GM12878 (cell line): ENCODE measurements at regions not wholly inside any gene's neighbourhood (a gene's known extent, or its start where the extent isn't known, plus 50 kb on each side); places are given as distances from the start of the nearest gene placed in this dataset.

Experiments used
- ATAC-seq: fragments of 200-7000 bp; cut with Tn5 transposase; 3 replicates; pipeline ENCODE4 v1.9.1; 2020; ENCODE audit warnings: mild to moderate bottlenecking, moderate library complexity
- BruUV-seq: library from RNA; stranded (reverse); fragments of 400-500 nt; replicated peaks from 2 replicates; lab custom pipeline; 2021; lab: Mats Ljungman, UMichigan
- CTCF ChIA-PET: fragments of 300-600 bp; sonication (Branson Sonifier 250); formaldehyde crosslinking; extraction: SDS; loops from one replicate; lab custom pipeline; 2021; ENCODE audit warnings: inconsistent platforms; lab: Yijun Ruan, JAX
- POLR2A ChIA-PET: fragments of 350-600 bp; formaldehyde crosslinking; extraction: SDS; loops from one replicate; lab custom pipeline; 2021; ENCODE audit warnings: inconsistent platforms; lab: Charles Lee
- RAD21 ChIA-PET: fragments of 300-600 bp; sonication (Branson Sonifier 250); formaldehyde crosslinking; loops from one replicate; lab custom pipeline; 2023; ENCODE audit warnings: antibody characterized with exemption; ENCODE audit not compliant: unreplicated experiment; lab: Charles Lee
- SMC1A ChIA-PET: fragments of 300-600 bp; sonication (Branson Sonifier 250); formaldehyde crosslinking; loops from one replicate; lab custom pipeline; 2023; ENCODE audit not compliant: unreplicated experiment, uncharacterized antibody; lab: Charles Lee
- DNase-seq: peaks from one replicate; pipeline ENCODE4 v3.0.0-alpha.2; 2011; ENCODE audit warnings: low read depth, low spot score
- FAIRE-seq: peaks from 3 replicates; lab custom pipeline; 2011; peaks lifted over from hg19 to GRCh38; lab: Jason Lieb, UNC
- H2AFZ ChIP-seq: 2 replicates; pipeline ENCODE4 v1.6.0; 2011; ENCODE audit warnings: low read depth, low read length, control low read depth; ENCODE audit not compliant: control insufficient read depth
- H3K27ac ChIP-seq: 2 replicates; pipeline ENCODE4 v1.5.1; 2011; ENCODE audit warnings: control low read depth; ENCODE audit not compliant: control insufficient read depth, insufficient read depth
- H3K27me3 ChIP-seq, 2 experiments: replicated peaks in 1 of 2; 2 replicates each; pipeline versions ENCODE4 v1.6.0 to v1.6.1; 2011; ENCODE audit warnings: low read length in 1 of 2; ENCODE audit not compliant: control insufficient read depth in 2 of 2, insufficient read depth in 2 of 2
- H3K36me3 ChIP-seq, 2 experiments: 2 replicates each; pipeline ENCODE4 v1.5.1; 2011; ENCODE audit warnings: low read length in 1 of 2; ENCODE audit not compliant: control insufficient read depth in 2 of 2, insufficient read depth in 2 of 2
- H3K4me1 ChIP-seq: 2 replicates; pipeline ENCODE4 v1.6.1; 2011; ENCODE audit warnings: mild to moderate bottlenecking, low read length, moderate library complexity, mixed read lengths; ENCODE audit not compliant: control insufficient read depth, insufficient read depth
- H3K4me2 ChIP-seq: 2 replicates; pipeline ENCODE4 v1.6.0; 2011; ENCODE audit warnings: control low read depth; ENCODE audit not compliant: control insufficient read depth, insufficient read depth
- H3K4me3 ChIP-seq: fragments of 200-600 bp; sonication (generic); 2 replicates; pipeline ENCODE4 v1.5.1; 2016
- H3K79me2 ChIP-seq: 2 replicates; pipeline ENCODE4 v1.6.0; 2011; ENCODE audit warnings: low read length; ENCODE audit not compliant: control insufficient read depth, insufficient read depth
- H3K9ac ChIP-seq: 2 replicates; pipeline ENCODE4 v1.8.0; 2011; ENCODE audit warnings: low read length, control low read depth, mixed read lengths; ENCODE audit not compliant: control insufficient read depth, insufficient read depth
- H3K9me3 ChIP-seq: replicated peaks from 3 replicates; pipeline ENCODE4 v1.5.1; 2011; ENCODE audit warnings: mild to moderate bottlenecking, low read length; ENCODE audit not compliant: control insufficient read depth, insufficient read depth
- H4K20me1 ChIP-seq: 2 replicates; pipeline ENCODE4 v1.6.0; 2011; ENCODE audit not compliant: control insufficient read depth, insufficient read depth
- CBFB ChIP-seq: IDR thresholded peaks from 2 replicates; pipeline ENCODE4 v1.6.1; 2016; ENCODE audit warnings: antibody characterized with exemption, low read depth
- CHD1 ChIP-seq: IDR thresholded peaks from 2 replicates; pipeline ENCODE4 v1.6.1; 2012; ENCODE audit warnings: low read depth, low read length, improper control_type of control experiment
- CHD2 ChIP-seq: IDR thresholded peaks from 2 replicates; pipeline ENCODE4 v1.6.1; 2011; ENCODE audit warnings: low read depth, low read length, improper control_type of control experiment, borderline replicate concordance
- EP300 ChIP-seq, 2 experiments: fragments of 150-350 bp in 1 of 2; IDR thresholded peaks; 2 replicates each; pipeline ENCODE4 v1.6.1; 2011 to 2012; ENCODE audit warnings: low read depth in 2 of 2, low read length in 2 of 2, borderline replicate concordance in 1 of 2, improper control_type of control experiment in 1 of 2, inconsistent platforms in 1 of 2; ENCODE audit not compliant: control insufficient read depth in 1 of 2
- ESRRA ChIP-seq: IDR thresholded peaks from 2 replicates; pipeline ENCODE4 v1.6.1; 2012; ENCODE audit warnings: mild to moderate bottlenecking, low read length, improper control_type of control experiment
- GABPA ChIP-seq: IDR thresholded peaks from 2 replicates; pipeline ENCODE4 v1.6.1; 2014; ENCODE audit warnings: antibody characterized with exemption, low read depth, mild to moderate bottlenecking, inconsistent platforms
- HDGF ChIP-seq: fragments of 450-650 bp; IDR thresholded peaks from 2 replicates; pipeline ENCODE4 v1.6.1; 2016; ENCODE audit warnings: antibody characterized with exemption
- MXI1 ChIP-seq: fragments of 150-350 bp; IDR thresholded peaks from 2 replicates; pipeline ENCODE4 v1.6.1; 2011; ENCODE audit warnings: low read depth, mild to moderate bottlenecking, inconsistent platforms, low read length, improper control_type of control experiment
- TAF1 ChIP-seq: IDR thresholded peaks from 2 replicates; pipeline ENCODE4 v1.6.1; 2011; ENCODE audit warnings: mild to moderate bottlenecking, low read depth, low read length, borderline replicate concordance
- TARDBP ChIP-seq: IDR thresholded peaks from 2 replicates; pipeline ENCODE4 v1.6.1; 2016; ENCODE audit warnings: borderline replicate concordance
- TCF7 ChIP-seq: IDR thresholded peaks from 2 replicates; pipeline ENCODE4 v1.6.1; 2014; ENCODE audit warnings: antibody characterized with exemption, borderline replicate concordance
- ZNF384 ChIP-seq: IDR thresholded peaks from 2 replicates; pipeline ENCODE4 v1.6.1; 2012; ENCODE audit warnings: low read depth, mild to moderate bottlenecking, low read length, improper control_type of control experiment, borderline replicate concordance
- WGBS: methylation state at CpG from one replicate; pipeline ENCODE4 v1.1.6; 2016; ENCODE audit warnings: low lambda C conversion rate; ENCODE audit not compliant: insufficient replicate concordance, insufficient coverage; ENCODE audit errors: missing lambda C conversion rate; 5-methylcytosine and 5-hydroxymethylcytosine counted together
- in situ Hi-C: fragments of 300-500 bp; cut with MboI; formaldehyde crosslinking; loops from 9 replicates; pipeline ENCODE4 v1.14.3; 2018; ENCODE audit warnings: mixed read lengths
- intact Hi-C: fragments of 100-400 bp; cut with micrococcal nuclease; formaldehyde crosslinking; loops from one replicate; pipeline ENCODE4 v1.14.2; 2022; ENCODE audit not compliant: unreplicated experiment
- TF ChIP-seq, protein P1 (sequence below): fragments of 450-650 bp; formaldehyde crosslinking; IDR thresholded peaks from 2 replicates; pipeline ENCODE4 v1.4.0; 2022; ENCODE audit warnings: mild to moderate bottlenecking, moderate library complexity

DNA sequence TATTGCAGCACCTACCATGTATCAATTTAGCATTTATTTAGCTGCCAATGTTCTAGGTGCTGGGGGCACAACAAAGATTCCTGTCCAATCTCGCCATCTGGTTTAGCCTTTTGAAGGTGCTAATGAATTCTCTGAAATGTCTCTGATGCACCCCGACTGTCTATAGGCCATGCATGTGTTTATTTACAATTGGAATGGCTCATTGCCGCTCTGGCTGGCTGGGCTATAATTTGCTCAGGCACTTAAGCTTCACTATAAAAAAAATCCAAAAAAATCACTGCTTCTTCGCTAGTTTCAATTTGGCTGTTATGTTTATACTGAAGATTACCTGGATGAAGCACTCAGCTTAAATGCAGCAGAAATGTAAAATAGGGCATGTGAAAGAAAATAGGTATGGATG lies 115.0 kb upstream of the PAX6 start:
- ATAC-seq (no peak), FAIRE-seq (no peak), DNase-seq (no peak)
- RAD21 ChIA-PET, result no interaction called here
- no peaks in the 10 kb centered on the region for H4K20me1 ChIP-seq
- H3K4me3 ChIP-seq, result no peak overlapping the region
- H3K9ac ChIP-seq, result no peak overlapping the region
- WGBS, result 38% methylated on average over 4 of the region's 4 CpGs
- SMC1A ChIA-PET, result no interaction called here
- no peak overlapping the region for H3K27ac ChIP-seq
- H3K36me3 ChIP-seq, result no peaks in the 10 kb centered on the region
- in situ Hi-C loops, result no loop called here
- H2AFZ ChIP-seq, result no peak overlapping the region
- H3K4me2 ChIP-seq, result no peak overlapping the region
- POLR2A ChIA-PET, result no interaction called here
- no peaks in the 10 kb centered on the region for H3K9me3 ChIP-seq
- H3K27me3 ChIP-seq, result peaks cover 0 to 7% of the 10 kb centered on the region in 2 experiments; a peak in 1 of 4 replicates
- intact Hi-C loops, result no loop called here
- TF ChIP-seq EP300 (IDR thresholded peaks at IDR 0.05; ENCODE audit: borderline replicate concordance in 1 of 2, control insufficient read depth in 1 of 2, low read depth in 2 of 2, low read length in 2 of 2) (no peak), ZNF384 (no peak), TARDBP (no peak), GABPA (no peak), TCF7 (no peak), CHD2 (no peak), MXI1 (no peak), CHD1 (no peak), HDGF (no peak), TAF1 (no peak), CBFB (no peak), ESRRA (no peak)
- TF ChIP-seq, protein P1, sequence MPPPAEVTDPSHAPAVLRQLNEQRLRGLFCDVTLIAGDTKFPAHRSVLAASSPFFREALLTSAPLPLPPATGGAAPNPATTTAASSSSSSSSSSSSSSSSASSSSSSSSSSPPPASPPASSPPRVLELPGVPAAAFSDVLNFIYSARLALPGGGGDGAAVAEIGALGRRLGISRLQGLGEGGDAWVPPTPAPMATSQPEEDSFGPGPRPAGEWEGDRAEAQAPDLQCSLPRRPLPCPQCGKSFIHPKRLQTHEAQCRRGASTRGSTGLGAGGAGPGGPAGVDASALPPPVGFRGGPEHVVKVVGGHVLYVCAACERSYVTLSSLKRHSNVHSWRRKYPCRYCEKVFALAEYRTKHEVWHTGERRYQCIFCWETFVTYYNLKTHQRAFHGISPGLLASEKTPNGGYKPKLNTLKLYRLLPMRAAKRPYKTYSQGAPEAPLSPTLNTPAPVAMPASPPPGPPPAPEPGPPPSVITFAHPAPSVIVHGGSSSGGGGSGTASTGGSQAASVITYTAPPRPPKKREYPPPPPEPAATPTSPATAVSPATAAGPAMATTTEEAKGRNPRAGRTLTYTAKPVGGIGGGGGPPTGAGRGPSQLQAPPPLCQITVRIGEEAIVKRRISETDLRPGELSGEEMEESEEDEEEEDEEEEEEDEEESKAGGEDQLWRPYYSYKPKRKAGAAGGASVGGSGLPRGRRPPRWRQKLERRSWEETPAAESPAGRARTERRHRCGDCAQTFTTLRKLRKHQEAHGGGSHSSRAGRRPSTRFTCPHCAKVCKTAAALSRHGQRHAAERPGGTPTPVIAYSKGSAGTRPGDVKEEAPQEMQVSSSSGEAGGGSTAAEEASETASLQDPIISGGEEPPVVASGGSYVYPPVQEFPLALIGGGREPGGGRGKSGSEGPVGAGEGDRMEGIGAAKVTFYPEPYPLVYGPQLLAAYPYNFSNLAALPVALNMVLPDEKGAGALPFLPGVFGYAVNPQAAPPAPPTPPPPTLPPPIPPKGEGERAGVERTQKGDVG (CRISPR knock-in tag), result no peak
- H3K79me2 ChIP-seq, result no peaks in the 10 kb centered on the region
- H3K4me1 ChIP-seq, result no peaks in the 10 kb centered on the region; the same call in 1 of the 2 replicates
- no TSS peak for BruUV-seq
- CTCF ChIA-PET, result interaction anchor here (1.2 to 2.5 kb wide), 2 partner anchors 54 to 285 kb away, joined by 3 to 6 read pairs; no protein-coding TSS in a partner anchor
